Central memory CD8-positive, alpha-beta T cell (primary cell): ENCODE measurements at regions not wholly inside any gene's neighbourhood (a gene's known extent, or its start where the extent isn't known, plus 50 kb on each side); places are given as distances from the start of the nearest gene placed in this dataset.

Experiments used
- ATAC-seq: fragments of 150-1000 bp; cut with Tn5 transposase; replicated peaks from 2 replicates; pipeline ENCODE4 v1.10.0; 2022; ENCODE audit warnings: mild to moderate bottlenecking, moderate FRiP score, moderate number of reproducible peaks; ENCODE audit not compliant: poor library complexity, severe bottlenecking; ENCODE audit errors: extremely low read depth
- DNase-seq, 2 donors: peaks; one replicate each; pipeline ENCODE4 v3.0.0; 2021; ENCODE audit warnings: low spot score in 2 of 2
- H3K27ac Mint-ChIP-seq: one replicate; pipeline ENCODE4 v1.8.0; 2022; ENCODE audit warnings: low read depth, mild to moderate bottlenecking, moderate library complexity, mixed read lengths
- H3K27me3 Mint-ChIP-seq: one replicate; pipeline ENCODE4 v1.8.0; 2022; ENCODE audit warnings: mixed read lengths
- H3K36me3 Mint-ChIP-seq: one replicate; pipeline ENCODE4 v1.8.0; 2022; ENCODE audit warnings: mild to moderate bottlenecking, moderate library complexity, mixed read lengths; ENCODE audit not compliant: insufficient read depth
- H3K4me1 Mint-ChIP-seq: one replicate; pipeline ENCODE4 v1.8.0; 2022; ENCODE audit warnings: mixed read lengths
- H3K4me3 Mint-ChIP-seq: one replicate; pipeline ENCODE4 v1.8.0; 2022; ENCODE audit warnings: mild to moderate bottlenecking, moderate library complexity, mixed read lengths
- H3K9me3 Mint-ChIP-seq: one replicate; pipeline ENCODE4 v1.8.0; 2022; ENCODE audit warnings: mixed read lengths

DNA sequence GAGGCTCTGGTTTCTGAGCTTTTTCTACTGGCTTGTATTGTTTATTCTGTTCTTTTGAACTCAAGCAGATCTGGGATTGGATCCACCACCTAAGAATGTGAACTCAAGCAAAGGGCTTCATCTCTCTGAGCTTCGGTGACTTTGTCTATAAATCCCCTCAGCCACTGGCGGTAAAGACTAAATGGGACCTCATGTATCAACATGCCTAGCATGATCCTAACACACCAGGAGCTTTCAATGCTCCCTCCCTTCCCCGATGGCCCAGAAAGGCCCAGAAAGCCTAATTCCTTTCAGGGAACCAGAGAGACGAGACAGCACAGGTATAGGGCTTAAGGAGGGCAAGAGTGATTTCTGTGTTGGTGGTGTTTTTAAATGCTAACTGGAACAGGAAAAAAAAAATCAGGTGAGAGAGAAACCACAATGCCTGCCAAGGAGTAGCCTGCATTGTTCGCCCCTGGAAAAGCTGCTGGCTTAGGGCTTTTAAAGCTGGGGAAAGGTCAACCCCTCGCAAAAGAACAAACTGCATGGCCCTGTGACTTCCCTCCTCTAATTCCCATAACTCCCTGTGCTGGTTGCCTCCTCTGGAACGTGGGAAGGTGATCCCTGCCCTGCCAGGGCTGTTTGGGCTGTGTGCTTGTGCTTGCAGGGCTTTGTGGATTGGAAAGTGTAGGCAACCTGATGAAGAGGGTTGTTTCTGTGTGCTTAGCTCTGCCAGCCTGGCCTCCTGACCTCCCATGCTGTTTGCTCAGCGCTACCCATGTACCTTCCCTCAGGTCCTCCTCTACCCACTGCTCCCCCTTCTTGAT lies 147.0 kb downstream of the PLPP3 start:
- H3K27me3 Mint-ChIP-seq: no peaks in the 10 kb centered on the region
- DNase-seq (no peak), ATAC-seq (no peak)
- H3K27ac Mint-ChIP-seq: no peak overlapping the region
- peaks cover 9% of the 10 kb centered on the region for H3K9me3 Mint-ChIP-seq
- H3K36me3 Mint-ChIP-seq: no peaks in the 10 kb centered on the region
- no peaks in the 10 kb centered on the region for H3K4me1 Mint-ChIP-seq
- no peak overlapping the region for H3K4me3 Mint-ChIP-seq

DNA sequence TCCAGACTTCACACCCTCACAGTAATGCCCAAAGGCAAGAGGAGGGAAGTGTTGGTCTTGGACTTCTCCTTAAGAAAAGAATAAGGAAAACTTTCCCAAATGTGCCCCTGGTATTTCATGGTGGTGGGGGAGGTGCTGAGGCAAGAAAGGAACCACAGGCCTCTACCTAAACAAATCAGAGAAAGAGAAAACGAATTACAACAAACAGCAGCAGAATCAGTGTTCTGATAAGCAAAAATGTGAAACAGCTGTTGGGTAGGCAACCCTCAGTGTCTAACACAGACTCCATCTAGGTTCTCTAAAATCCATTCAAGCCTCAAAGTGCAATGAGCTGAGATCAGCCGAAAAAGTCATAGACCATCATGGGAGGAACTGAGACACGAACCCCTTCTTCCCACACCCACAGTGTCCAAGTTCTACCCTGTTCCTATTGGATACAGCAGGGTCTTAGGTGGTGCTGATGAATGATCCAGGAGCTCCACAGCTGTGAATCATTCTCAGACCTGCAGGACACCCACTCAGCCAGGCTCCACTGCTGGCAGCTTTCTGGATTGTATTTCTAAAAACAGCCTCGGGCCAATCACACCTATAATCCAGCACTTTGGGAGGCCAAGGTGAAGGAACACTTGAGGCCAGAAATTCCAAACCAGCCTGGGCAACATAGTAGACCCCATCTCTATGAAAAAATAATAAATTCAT lies 149.1 kb downstream of the PLPP3 start:
- H3K9me3 Mint-ChIP-seq: peaks cover 14% of the 10 kb centered on the region
- H3K27me3 Mint-ChIP-seq: no peaks in the 10 kb centered on the region
- DNase-seq (no peak), ATAC-seq (no peak)
- H3K36me3 Mint-ChIP-seq: no peaks in the 10 kb centered on the region
- no peak overlapping the region for H3K4me3 Mint-ChIP-seq
- H3K27ac Mint-ChIP-seq: no peak overlapping the region
- no peaks in the 10 kb centered on the region for H3K4me1 Mint-ChIP-seq

DNA sequence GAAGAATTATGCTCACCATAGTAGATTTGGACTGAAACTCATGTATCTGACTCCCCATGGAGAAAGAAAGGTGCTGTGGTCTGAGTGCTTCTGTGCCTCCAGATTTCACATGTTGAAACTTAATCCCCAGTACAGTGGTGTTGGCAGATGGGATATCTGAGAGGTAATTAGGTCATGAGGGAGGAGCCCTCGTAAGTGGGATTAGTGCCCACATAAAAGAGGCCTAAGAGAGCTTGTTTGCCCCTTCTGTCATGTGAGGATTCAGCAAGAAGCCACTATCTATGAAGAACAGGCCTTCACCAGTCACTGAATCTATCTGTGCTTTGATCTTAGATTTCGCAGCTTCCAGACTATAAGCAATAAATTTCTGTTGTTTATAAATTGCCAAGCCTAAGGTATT lies 150.1 kb downstream of the PLPP3 start:
- H3K9me3 Mint-ChIP-seq: peaks cover 14% of the 10 kb centered on the region
- no peak overlapping the region for H3K27ac Mint-ChIP-seq
- H3K4me3 Mint-ChIP-seq: no peak overlapping the region
- no peaks in the 10 kb centered on the region for H3K4me1 Mint-ChIP-seq
- no peaks in the 10 kb centered on the region for H3K27me3 Mint-ChIP-seq
- ATAC-seq (no peak), DNase-seq (no peak)
- no peaks in the 10 kb centered on the region for H3K36me3 Mint-ChIP-seq

DNA sequence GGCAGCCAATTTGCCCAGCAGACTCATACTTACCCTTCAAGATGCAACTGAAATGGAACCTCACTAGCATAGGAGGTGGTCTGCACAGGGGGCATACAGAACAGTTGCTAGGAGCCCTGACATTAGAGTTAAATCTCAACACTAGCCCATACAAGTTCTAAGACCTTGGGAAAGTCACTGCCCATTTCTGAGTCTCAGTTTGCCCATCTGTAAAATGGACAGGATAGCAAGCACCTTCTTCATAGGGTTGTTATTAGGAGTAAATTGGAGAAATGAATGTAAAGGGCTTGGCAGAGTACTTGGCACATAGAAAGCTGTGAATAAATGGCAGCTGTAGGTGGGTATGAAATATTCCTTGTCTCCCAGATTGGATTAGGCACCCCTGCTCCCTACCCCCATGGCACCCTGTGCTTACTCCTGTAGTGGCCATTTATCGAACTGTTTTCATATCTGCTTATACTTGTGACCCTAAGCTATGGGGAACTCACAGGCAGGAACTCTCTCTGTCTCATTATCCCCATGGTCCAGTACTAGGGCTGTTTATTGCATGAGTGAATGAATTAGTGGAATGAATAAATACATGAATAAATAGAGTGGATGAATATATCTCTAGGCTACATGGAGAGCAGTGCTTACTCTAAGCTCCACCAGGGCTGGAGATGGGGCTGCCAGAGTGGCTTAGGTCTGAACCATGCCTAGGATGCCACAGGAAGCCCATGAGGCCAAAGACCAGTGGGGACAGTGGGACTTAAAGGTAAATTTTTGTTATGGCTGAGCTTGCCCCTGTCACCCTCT lies 152.6 kb downstream of the PLPP3 start:
- Mint-ChIP-seq H3K36me3 (no peaks in the 10 kb centered on the region), H3K9me3 (peaks cover 5% of the 10 kb centered on the region), H3K27ac (no peak overlapping the region), H3K27me3 (no peaks in the 10 kb centered on the region), H3K4me1 (no peaks in the 10 kb centered on the region), H3K4me3 (no peak overlapping the region)
- DNase-seq (no peak), ATAC-seq (no peak)

DNA sequence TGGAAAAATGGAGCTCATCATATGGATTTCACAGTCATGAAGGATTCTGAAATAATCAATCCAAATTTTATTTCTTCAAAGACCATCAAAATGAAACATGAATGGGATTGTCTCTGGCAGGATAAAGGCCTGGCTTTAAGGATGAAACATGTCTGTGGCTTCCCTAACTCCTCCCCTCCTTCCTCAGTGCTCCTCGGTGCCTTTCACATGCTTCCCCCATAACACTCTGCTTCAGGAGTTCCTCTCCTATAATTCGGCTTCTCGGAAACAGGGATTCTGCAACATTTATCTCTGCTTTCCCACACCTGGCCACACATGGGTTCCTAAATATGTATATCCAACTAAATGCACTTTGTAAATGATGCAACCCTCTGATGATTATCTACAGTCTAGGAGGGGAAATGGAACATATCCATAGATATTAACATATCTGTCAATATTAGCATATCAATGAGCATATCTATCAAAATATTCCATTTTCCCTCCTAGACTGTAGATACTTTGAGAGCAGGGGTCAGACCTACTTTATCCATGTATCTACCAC lies 153.8 kb downstream of the PLPP3 start:
- Mint-ChIP-seq H3K27me3 (no peaks in the 10 kb centered on the region), H3K4me3 (no peak overlapping the region), H3K4me1 (no peaks in the 10 kb centered on the region), H3K36me3 (no peaks in the 10 kb centered on the region), H3K9me3 (peaks cover 5% of the 10 kb centered on the region), H3K27ac (no peak overlapping the region)
- ATAC-seq (no peak), DNase-seq (no peak)

DNA sequence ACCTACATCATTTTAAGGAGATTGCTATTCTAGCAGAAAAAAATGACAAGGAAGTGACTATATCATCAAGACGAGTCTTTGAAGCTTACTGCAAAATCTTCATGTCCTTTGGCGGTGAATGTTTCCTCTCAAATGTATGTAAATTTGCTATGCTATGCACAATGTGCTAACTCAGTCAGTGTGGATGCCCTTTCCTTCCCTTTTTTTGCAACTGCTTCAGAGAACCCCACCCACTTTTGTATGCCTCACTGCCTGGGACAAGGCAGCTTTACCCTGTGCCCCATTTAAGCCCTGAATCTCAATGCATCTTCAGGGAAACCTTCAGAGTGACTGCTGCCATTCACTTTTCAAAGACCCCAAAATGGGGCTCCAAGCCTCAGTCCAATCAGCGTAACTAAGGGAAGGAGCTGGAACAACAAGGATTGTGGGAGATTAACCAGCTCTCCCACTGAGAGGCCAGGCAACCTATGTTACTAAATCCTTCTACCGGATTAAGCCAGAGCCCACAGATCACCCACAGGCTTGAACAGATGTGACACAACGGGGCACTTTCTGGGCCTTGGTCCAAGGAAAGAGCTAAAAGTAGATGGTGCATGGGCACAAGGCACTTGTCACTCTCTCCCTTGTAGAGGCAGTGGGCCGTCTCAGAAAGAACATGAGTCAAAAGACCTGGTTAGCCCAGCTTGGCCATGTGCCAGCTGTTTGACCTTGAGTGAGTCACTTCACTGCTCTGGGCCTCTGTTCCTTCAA lies 154.4 kb downstream of the PLPP3 start:
- DNase-seq: no peak
- ATAC-seq: no peak
- Mint-ChIP-seq H3K4me1 (no peaks in the 10 kb centered on the region), H3K27me3 (no peaks in the 10 kb centered on the region), H3K27ac (no peak overlapping the region), H3K36me3 (no peaks in the 10 kb centered on the region), H3K4me3 (no peak overlapping the region), H3K9me3 (peaks cover 5% of the 10 kb centered on the region)

DNA sequence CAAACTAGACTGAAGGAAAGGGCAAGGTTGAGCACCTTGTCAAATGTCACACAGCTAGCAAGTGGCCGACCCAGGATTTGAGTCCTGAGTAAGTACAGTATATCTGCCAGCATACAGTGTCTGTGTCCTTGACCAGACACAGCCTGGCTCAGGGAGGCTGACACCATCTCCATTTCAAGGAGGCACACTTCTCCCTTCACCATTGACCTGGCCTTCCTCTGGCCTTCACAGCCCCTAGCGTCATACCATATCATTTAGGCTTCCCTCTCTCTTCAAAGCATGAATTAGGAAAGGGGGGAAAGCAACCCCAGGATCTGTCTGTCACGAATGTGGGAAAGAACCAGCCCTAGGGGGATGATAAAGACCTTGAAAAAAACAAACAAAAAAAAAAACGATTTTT lies 155.6 kb downstream of the PLPP3 start:
- Mint-ChIP-seq H3K9me3 (peaks cover 5% of the 10 kb centered on the region), H3K36me3 (no peaks in the 10 kb centered on the region), H3K27ac (no peak overlapping the region), H3K27me3 (no peaks in the 10 kb centered on the region), H3K4me3 (no peak overlapping the region), H3K4me1 (no peaks in the 10 kb centered on the region)
- DNase-seq: no peak
- no peak for ATAC-seq

DNA sequence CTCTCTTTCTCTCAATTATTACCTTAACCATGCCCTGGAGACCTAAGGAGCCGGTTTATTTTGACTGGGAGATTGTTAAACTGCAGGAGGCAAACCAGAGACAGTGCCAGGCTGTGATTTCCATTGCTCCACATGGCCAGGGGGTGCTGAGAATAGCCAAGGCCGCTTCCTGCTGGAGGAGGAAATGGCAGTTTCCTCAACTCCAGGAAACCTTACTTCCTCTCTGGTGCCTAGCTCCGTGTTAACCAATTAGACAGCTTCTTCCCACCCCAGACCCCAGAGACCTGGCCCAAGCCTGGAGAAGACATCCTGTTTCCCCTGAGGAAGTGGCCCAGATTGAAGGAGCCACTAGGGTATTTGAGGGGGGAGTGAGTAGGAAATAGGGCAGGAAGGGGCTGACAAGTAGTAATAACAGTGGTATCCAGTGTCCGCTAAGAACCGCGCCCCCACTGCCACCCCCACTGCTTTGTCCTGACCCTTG lies 161.2 kb downstream of the PLPP3 start:
- ATAC-seq (no peak), DNase-seq (no peak)
- no peaks in the 10 kb centered on the region for H3K36me3 Mint-ChIP-seq
- H3K4me1 Mint-ChIP-seq: no peaks in the 10 kb centered on the region
- no peaks in the 10 kb centered on the region for H3K27me3 Mint-ChIP-seq
- H3K9me3 Mint-ChIP-seq: peaks cover 5% of the 10 kb centered on the region
- no peak overlapping the region for H3K4me3 Mint-ChIP-seq
- no peak overlapping the region for H3K27ac Mint-ChIP-seq

DNA sequence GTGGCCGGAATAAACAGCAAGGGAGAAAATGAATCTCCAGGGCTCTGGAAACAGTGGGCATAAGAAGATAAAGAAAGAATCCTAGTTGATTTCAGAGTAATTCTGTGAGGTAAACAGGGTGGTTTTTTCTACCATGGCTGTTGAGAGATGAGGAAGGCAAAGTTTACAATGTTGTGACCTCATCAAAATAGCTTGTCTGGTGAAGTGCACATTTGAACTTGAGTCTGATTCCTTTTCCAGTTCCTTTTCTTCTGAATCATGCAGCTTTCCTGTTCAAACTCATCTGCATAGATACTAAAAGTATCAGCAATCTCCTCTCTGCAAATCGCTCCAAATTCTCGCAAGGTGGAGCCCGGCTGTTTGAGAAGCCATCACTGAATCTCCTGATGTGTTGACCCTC lies 161.7 kb downstream of the PLPP3 start:
- Mint-ChIP-seq H3K4me3 (no peak overlapping the region), H3K27ac (no peak overlapping the region), H3K4me1 (no peaks in the 10 kb centered on the region), H3K36me3 (no peaks in the 10 kb centered on the region), H3K9me3 (peaks cover 5% of the 10 kb centered on the region), H3K27me3 (no peaks in the 10 kb centered on the region)
- DNase-seq (no peak), ATAC-seq (no peak)

DNA sequence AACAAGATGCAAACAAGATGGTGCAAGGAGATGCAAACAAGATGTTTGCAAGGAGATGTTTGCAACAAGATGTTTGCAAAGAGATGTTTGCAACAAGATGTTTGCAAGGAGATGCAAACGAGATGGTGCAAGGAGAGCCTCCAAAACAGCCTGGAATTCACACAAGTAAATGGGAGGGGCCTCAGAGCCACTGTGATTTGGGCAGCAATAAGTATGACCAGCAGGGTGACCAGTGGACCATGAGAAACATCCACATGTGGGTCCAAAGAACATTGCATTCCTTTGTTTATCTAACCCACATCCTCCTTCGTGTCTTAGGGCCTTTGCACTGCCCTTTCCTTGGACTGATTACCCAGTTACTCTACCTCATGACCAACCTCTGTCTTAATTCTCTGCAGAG lies 162.9 kb downstream of the PLPP3 start:
- no peak overlapping the region for H3K4me3 Mint-ChIP-seq
- no peak overlapping the region for H3K27ac Mint-ChIP-seq
- no peaks in the 10 kb centered on the region for H3K4me1 Mint-ChIP-seq
- peaks cover 5% of the 10 kb centered on the region for H3K9me3 Mint-ChIP-seq
- H3K36me3 Mint-ChIP-seq: no peaks in the 10 kb centered on the region
- H3K27me3 Mint-ChIP-seq: no peaks in the 10 kb centered on the region
- ATAC-seq (no peak), DNase-seq (no peak)

DNA sequence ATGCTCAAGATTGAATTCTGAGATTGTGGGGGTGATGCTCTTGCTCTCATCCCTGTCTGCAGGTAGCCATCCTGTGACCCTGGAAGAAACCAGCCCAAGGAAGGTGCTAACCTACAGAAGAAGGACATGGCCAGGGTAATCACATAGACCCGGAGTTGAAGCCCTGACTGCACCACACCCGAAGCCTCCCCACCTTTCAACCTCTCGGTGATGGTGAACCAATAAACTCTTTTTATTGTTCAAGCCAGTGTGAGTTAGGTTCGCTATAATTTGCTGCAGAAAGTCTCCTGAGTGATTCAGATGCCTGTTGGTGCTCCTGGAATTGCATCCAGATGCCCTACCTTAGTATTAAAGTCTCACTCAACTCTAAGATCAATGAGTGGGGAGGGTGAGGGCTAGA lies 163.6 kb downstream of the PLPP3 start:
- no peaks in the 10 kb centered on the region for H3K4me1 Mint-ChIP-seq
- no peaks in the 10 kb centered on the region for H3K27me3 Mint-ChIP-seq
- H3K9me3 Mint-ChIP-seq: peaks cover 5% of the 10 kb centered on the region
- DNase-seq: no peak
- H3K4me3 Mint-ChIP-seq: no peak overlapping the region
- no peak for ATAC-seq
- H3K27ac Mint-ChIP-seq: no peak overlapping the region
- H3K36me3 Mint-ChIP-seq: no peaks in the 10 kb centered on the region

DNA sequence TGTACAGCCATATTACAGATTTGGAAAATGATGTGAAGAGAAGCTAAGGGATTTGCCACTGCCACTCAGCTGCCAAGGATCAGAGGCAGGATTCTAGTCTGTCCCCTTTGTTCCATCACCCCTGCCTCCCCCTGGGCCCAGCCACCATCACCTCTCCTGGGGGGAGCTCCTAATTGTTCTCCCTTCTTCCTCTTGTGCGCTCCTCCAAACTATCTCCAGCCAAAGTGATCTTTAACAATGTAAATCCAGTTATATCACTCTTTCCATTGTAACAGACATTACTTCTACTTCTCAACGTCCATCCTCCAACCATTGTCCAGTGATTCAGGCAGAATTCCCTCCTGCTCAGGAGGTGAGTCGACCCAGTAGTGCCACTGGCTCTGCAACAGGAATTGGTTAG lies 164.1 kb downstream of the PLPP3 start:
- Mint-ChIP-seq H3K27ac (no peak overlapping the region), H3K4me3 (no peak overlapping the region), H3K36me3 (no peaks in the 10 kb centered on the region), H3K9me3 (peaks cover 5% of the 10 kb centered on the region), H3K27me3 (no peaks in the 10 kb centered on the region), H3K4me1 (no peaks in the 10 kb centered on the region)
- ATAC-seq (no peak), DNase-seq (no peak)
